ENCODE measurements at regions not wholly inside any gene's neighbourhood (a gene's known extent, or its start where the extent isn't known, plus 50 kb on each side); places are given as distances from the start of the nearest gene placed in this dataset.

- ATAC-seq (no peak), FAIRE-seq (no peak), DNase-seq (no peak)
- Histone ChIP-seq H3K4me3 (no peak overlapping the region), H3K27ac (no peak overlapping the region), H3K4me1 (no peaks in the 10 kb centered on the region), H3K27me3 (no peaks in the 10 kb centered on the region), H3K9me3 (no peaks in the 10 kb centered on the region), H3K36me3 (no peaks in the 10 kb centered on the region)
- 60 to 74% methylated on average over 3 of the region's 3 CpGs for WGBS, 2 donors
- intact Hi-C loops (cut with DNase I): no loop called here
- no peak for TF ChIP-seq CTCF (IDR thresholded peaks at IDR 0.05)
Observed at GRCh38 chr2:41475959-41476358, 571.9 kb upstream of the PKDCC start.

GRCh38 chr2:41482659-41483058 is 565.2 kb upstream of the PKDCC start:
- H3K4me3 ChIP-seq: no peak overlapping the region
- ATAC-seq: no peak

GRCh38 chr2:41483226-41483625 is 564.6 kb upstream of the PKDCC start:
- ATAC-seq (no peak), DNase-seq (no peak), FAIRE-seq (no peak)
- Histone ChIP-seq H3K4me1 (no peaks in the 10 kb centered on the region), H3K36me3 (no peaks in the 10 kb centered on the region), H3K9me3 (no peaks in the 10 kb centered on the region), H3K4me3 (no peak overlapping the region), H3K27ac (no peak overlapping the region), H3K27me3 (no peaks in the 10 kb centered on the region)
- no peak for TF ChIP-seq CTCF (IDR thresholded peaks at IDR 0.05)
- WGBS, 2 donors: 52 to 61% methylated on average over 2 of the region's 2 CpGs
- intact Hi-C loops (cut with DNase I): no loop called here

More at GRCh38 chr2:41482659-41483058, 565.2 kb upstream of the PKDCC start:
- no peak for FAIRE-seq
- no peaks in the 10 kb centered on the region for H3K4me1 ChIP-seq
- no peaks in the 10 kb centered on the region for H3K27me3 ChIP-seq
- H3K27ac ChIP-seq: no peak overlapping the region
- intact Hi-C loops (cut with DNase I): no loop called here
- no peaks in the 10 kb centered on the region for H3K9me3 ChIP-seq
- no peak for TF ChIP-seq CTCF (IDR thresholded peaks at IDR 0.05)
- H3K36me3 ChIP-seq: no peaks in the 10 kb centered on the region
- DNase-seq: no peak
- WGBS, 2 donors: 28 to 43% methylated on average over 4 of the region's 4 CpGs

GRCh38 chr2:41483982-41484857 is 563.6 kb upstream of the PKDCC start:
- H3K36me3 ChIP-seq: no peaks in the 10 kb centered on the region
- no peaks in the 10 kb centered on the region for H3K27me3 ChIP-seq
- ATAC-seq (no peak), FAIRE-seq (no peak), DNase-seq (no peak)
- no peaks in the 10 kb centered on the region for H3K9me3 ChIP-seq
- WGBS, 2 donors: 45 to 52% methylated on average over 7 of the region's 7 CpGs
- no peak overlapping the region for H3K4me3 ChIP-seq
- intact Hi-C loops (cut with DNase I): no loop called here
- no peak for TF ChIP-seq CTCF (IDR thresholded peaks at IDR 0.05)
- no peak overlapping the region for H3K27ac ChIP-seq
- no peaks in the 10 kb centered on the region for H3K4me1 ChIP-seq

- intact Hi-C loops (cut with DNase I): no loop called here
- no peak overlapping the region for H3K27ac ChIP-seq
- no peak overlapping the region for H3K4me3 ChIP-seq
- TF ChIP-seq CTCF (IDR thresholded peaks at IDR 0.05): no peak
- no peak for FAIRE-seq
- no peaks in the 10 kb centered on the region for H3K36me3 ChIP-seq
- ATAC-seq: no peak
- H3K27me3 ChIP-seq: no peaks in the 10 kb centered on the region
- no peaks in the 10 kb centered on the region for H3K9me3 ChIP-seq
- no peaks in the 10 kb centered on the region for H3K4me1 ChIP-seq
- DNase-seq: no peak
Observed at GRCh38 chr2:41484858-41485234, 563.0 kb upstream of the PKDCC start.

Measured in pancreas (tissue), 10 donors.